IMR-90 (cell line): ENCODE measurements at regions not wholly inside any gene's neighbourhood (a gene's known extent, or its start where the extent isn't known, plus 50 kb on each side); places are given as distances from the start of the nearest gene placed in this dataset.

Source experiments
- ATAC-seq: fragments of 200-7000 bp; cut with Tn5 transposase; 2 replicates; pipeline ENCODE4 v1.9.1; 2020; ENCODE audit warnings: low read depth, mild to moderate bottlenecking, moderate library complexity
- BruUV-seq: library from RNA; stranded (reverse); fragments of 400-500 nt; replicated peaks from 2 replicates; lab custom pipeline; 2021; lab: Mats Ljungman, UMichigan
- CTCF ChIA-PET: fragments of 300-600 bp; formaldehyde crosslinking; extraction: SDS; loops from one replicate; lab custom pipeline; 2021; ENCODE audit warnings: antibody characterized with exemption; lab: Yijun Ruan, JAX
- POLR2A ChIA-PET: fragments of 300-600 bp; sonication (Branson Sonifier 250); formaldehyde crosslinking; loops from one replicate; lab custom pipeline; 2022; ENCODE audit warnings: antibody characterized with exemption; ENCODE audit not compliant: unreplicated experiment; lab: Charles Lee
- DNase-seq: peaks from one replicate; pipeline ENCODE4 v3.0.0; 2013
- H2AFZ ChIP-seq: replicated peaks from 2 replicates; pipeline ENCODE3; 2013; ENCODE audit warnings: low read length, mild to moderate bottlenecking; ENCODE audit not compliant: poor library complexity
- H2AK5ac ChIP-seq: 2 replicates; pipeline ENCODE4 v1.6.1; 2013; ENCODE audit warnings: low read depth, low read length, inconsistent platforms
- H2AK9ac ChIP-seq: replicated peaks from 2 replicates; pipeline ENCODE3; 2013; ENCODE audit warnings: mild to moderate bottlenecking, low read depth, low read length, moderate library complexity; ENCODE audit not compliant: poor library complexity
- H2BK120ac ChIP-seq: 2 replicates; pipeline ENCODE4 v1.6.1; 2013; ENCODE audit warnings: low read depth, low read length, inconsistent platforms
- H2BK15ac ChIP-seq: 3 replicates; pipeline ENCODE4 v1.6.1; 2013; ENCODE audit warnings: low read depth, low read length, inconsistent platforms
- H2BK20ac ChIP-seq: 2 replicates; pipeline ENCODE4 v1.6.1; 2013; ENCODE audit warnings: low read depth, mild to moderate bottlenecking, inconsistent platforms, low read length, moderate library complexity
- H2BK5ac ChIP-seq: 2 replicates; pipeline ENCODE4 v1.6.1; 2013; ENCODE audit warnings: mild to moderate bottlenecking, low read depth, low read length, inconsistent platforms; ENCODE audit not compliant: poor library complexity, severe bottlenecking
- H3K14ac ChIP-seq: replicated peaks from 2 replicates; pipeline ENCODE4 v1.6.1; 2013; ENCODE audit warnings: low read depth, low read length, inconsistent platforms
- H3K18ac ChIP-seq: 2 replicates; pipeline ENCODE4 v1.6.1; 2013; ENCODE audit warnings: low read depth, low read length, control low read depth
- H3K23ac ChIP-seq: 2 replicates; pipeline ENCODE4 v1.6.1; 2013; ENCODE audit warnings: low read depth, low read length, inconsistent platforms
- H3K27ac ChIP-seq: 2 replicates; pipeline ENCODE4 v1.5.1; 2013; ENCODE audit warnings: mild to moderate bottlenecking, control low read depth, low read length; ENCODE audit not compliant: insufficient read depth
- H3K27me3 ChIP-seq: 2 replicates; pipeline ENCODE4 v1.6.1; 2013; ENCODE audit warnings: low read length; ENCODE audit not compliant: control insufficient read depth, insufficient read depth
- H3K36me3 ChIP-seq: 2 replicates; pipeline ENCODE4 v1.6.1; 2013; ENCODE audit warnings: low read length, mixed read lengths; ENCODE audit not compliant: control insufficient read depth, insufficient read depth
- H3K4ac ChIP-seq: 2 replicates; pipeline ENCODE4 v1.6.1; 2013; ENCODE audit warnings: low read depth, low read length, inconsistent platforms
- H3K4me1 ChIP-seq: 2 replicates; pipeline ENCODE4 v1.6.1; 2013; ENCODE audit warnings: low read length, mixed read lengths; ENCODE audit not compliant: control insufficient read depth, insufficient read depth
- H3K4me2 ChIP-seq: 2 replicates; pipeline ENCODE4 v1.6.1; 2013; ENCODE audit warnings: low read depth, mild to moderate bottlenecking, control low read depth, low read length, moderate library complexity
- H3K4me3 ChIP-seq: 2 replicates; pipeline ENCODE4 v1.5.1; 2013; ENCODE audit warnings: low read depth, mild to moderate bottlenecking, control low read depth, low read length, moderate library complexity; ENCODE audit not compliant: insufficient read depth
- H3K56ac ChIP-seq: 2 replicates; pipeline ENCODE4 v1.6.1; 2013; ENCODE audit warnings: low read length, inconsistent platforms; ENCODE audit not compliant: insufficient read depth; ENCODE audit errors: extremely low read depth
- H3K79me1 ChIP-seq, 2 experiments: 2 replicates each; pipeline ENCODE4 v1.6.1; 2013; ENCODE audit warnings: low read length in 2 of 2, inconsistent platforms in 1 of 2, low read depth in 1 of 2
- H3K9ac ChIP-seq: 2 replicates; pipeline ENCODE4 v1.6.1; 2013; ENCODE audit warnings: low read depth, low read length, control low read depth
- H3K9me1 ChIP-seq: 2 replicates; pipeline ENCODE4 v1.6.1; 2013; ENCODE audit warnings: low read length, inconsistent platforms; ENCODE audit not compliant: insufficient read depth
- H3K9me3 ChIP-seq: 2 replicates; pipeline ENCODE4 v1.6.1; 2013; ENCODE audit warnings: low read length; ENCODE audit not compliant: control insufficient read depth, insufficient read depth
- H4K20me1 ChIP-seq: 2 replicates; pipeline ENCODE4 v1.6.1; 2013; ENCODE audit warnings: low read length, inconsistent platforms; ENCODE audit not compliant: insufficient read depth
- H4K5ac ChIP-seq: 2 replicates; pipeline ENCODE4 v1.6.1; 2013; ENCODE audit warnings: mild to moderate bottlenecking, low read depth, low read length, control low read depth
- H4K8ac ChIP-seq, 2 experiments: 2 replicates each; pipeline ENCODE4 v1.6.1; 2013; ENCODE audit warnings: low read depth in 2 of 2, low read length in 2 of 2, control low read depth in 1 of 2, inconsistent platforms in 1 of 2
- H4K91ac ChIP-seq: 2 replicates; pipeline ENCODE4 v1.6.1; 2013; ENCODE audit warnings: low read depth, low read length, inconsistent platforms; ENCODE audit not compliant: insufficient read depth
- CEBPB ChIP-seq: IDR thresholded peaks from 2 replicates; pipeline ENCODE4 v1.6.1; 2012; ENCODE audit warnings: low read depth, low read length, improper control_type of control experiment
- CTCF ChIP-seq: conservative IDR thresholded peaks from 2 replicates; pipeline ENCODE4 v1.5.1; 2012; ENCODE audit warnings: mild to moderate bottlenecking, low read depth, low read length, improper control_type of control experiment
- FOS ChIP-seq: fragments of 150-350 bp; IDR thresholded peaks from 2 replicates; pipeline ENCODE4 v1.6.1; 2016; ENCODE audit warnings: low read depth, low read length
- MAZ ChIP-seq: IDR thresholded peaks from 2 replicates; pipeline ENCODE4 v1.6.1; 2012; ENCODE audit warnings: low read depth, mild to moderate bottlenecking, low read length, improper control_type of control experiment, moderate library complexity, borderline replicate concordance
- MXI1 ChIP-seq: IDR thresholded peaks from 2 replicates; pipeline ENCODE4 v1.6.1; 2012; ENCODE audit warnings: low read depth, mild to moderate bottlenecking, low read length, moderate library complexity, borderline replicate concordance
- POLR2A ChIP-seq: IDR thresholded peaks from 2 replicates; pipeline ENCODE4 v1.6.1; 2012; ENCODE audit warnings: mild to moderate bottlenecking, low read depth, low read length
- RAD21 ChIP-seq: IDR thresholded peaks from 2 replicates; pipeline ENCODE4 v1.6.1; 2012; ENCODE audit warnings: low read length, improper control_type of control experiment
- RCOR1 ChIP-seq: IDR thresholded peaks from 2 replicates; pipeline ENCODE4 v1.6.1; 2012; ENCODE audit warnings: mild to moderate bottlenecking, low read length, improper control_type of control experiment; ENCODE audit not compliant: insufficient replicate concordance
- RFX5 ChIP-seq: IDR thresholded peaks from 2 replicates; pipeline ENCODE4 v1.8.0; 2012; ENCODE audit warnings: low read depth, mild to moderate bottlenecking, low read length, moderate library complexity
- SMC3 ChIP-seq: fragments of 150-350 bp; IDR thresholded peaks from 2 replicates; pipeline ENCODE4 v1.6.1; 2016; ENCODE audit warnings: low read depth, mild to moderate bottlenecking, antibody characterized with exemption, low read length, moderate library complexity
- WGBS, 2 experiments: methylation state at CpG; one replicate each; pipeline versions ENCODE4 v1.1.5 to v1.1.7; 2013; ENCODE audit warnings: missing lambda C conversion rate in 2 of 2; ENCODE audit not compliant: insufficient read length in 1 of 2; ENCODE audit errors: extremely low coverage in 2 of 2; 5-methylcytosine and 5-hydroxymethylcytosine counted together
- dilution Hi-C: fragments of 300-500 bp; cut with HindIII; formaldehyde crosslinking; loops from one replicate; pipeline ENCODE4 v1.14.3; 2018; ENCODE audit warnings: low sequenced_read_pairs; ENCODE audit not compliant: unreplicated experiment
- in situ Hi-C: fragments of 300-500 bp; cut with MboI; formaldehyde crosslinking; loops from 3 replicates; pipeline ENCODE4 v1.14.3; 2019; ENCODE audit warnings: low sequenced_read_pairs, inconsistent platforms, mixed read lengths
- intact Hi-C: fragments of 100-400 bp; cut with micrococcal nuclease; formaldehyde crosslinking; loops from 2 replicates; pipeline ENCODE4 v1.10.0; 2022
- TF ChIP-seq, protein P1 (sequence below): fragments of 150-350 bp; IDR thresholded peaks from 2 replicates; pipeline ENCODE4 v1.6.1; 2016; ENCODE audit warnings: low read depth, mild to moderate bottlenecking, low read length, moderate library complexity, borderline replicate concordance

- Histone ChIP-seq H2BK5ac (no peak overlapping the region), H2BK20ac (0 out of 2 replicates have a peak overlapping the region, but pooled peaks have one; percentile 18), H3K18ac (no peak overlapping the region), H3K4me1 (peaks cover 10% of the 10 kb centered on the region), H2AK5ac (0 out of 2 replicates have a peak overlapping the region, but pooled peaks have one; percentile 2), H4K91ac (no peak overlapping the region), H3K9me1 (peaks cover 9% of the 10 kb centered on the region), H3K9ac (no peak overlapping the region), H3K56ac (no peak overlapping the region), H3K36me3 (no peaks in the 10 kb centered on the region), H3K27me3 (0 out of 2 replicates have a peak, but pooled peaks cover 2% of the 10 kb centered on the region), H2AFZ (peak overlapping the region; percentile 41), H3K9me3 (peaks cover 3% of the 10 kb centered on the region; the same call in 1 of the 2 replicates), H2BK15ac (no peak overlapping the region), H3K14ac (no peak overlapping the region; the same call in 1 of the 2 replicates), H3K4me3 (no peak overlapping the region), H3K79me1 (no peaks in the 10 kb centered on the region), H3K27ac (no peak overlapping the region), H4K20me1 (no peaks in the 10 kb centered on the region), H3K4ac (peak overlapping the region; percentile 13; the same call in 1 of the 2 replicates), H4K5ac (no peak overlapping the region), H3K23ac (no peak overlapping the region), H2BK120ac (0 out of 2 replicates have a peak overlapping the region, but pooled peaks have one; percentile 8), H3K4me2 (no peak overlapping the region), H2AK9ac (no peak overlapping the region), H4K8ac (no peak overlapping the region)
- TF ChIP-seq RCOR1 = no peak
- no peak for TF ChIP-seq POLR2A
- no peak for TF ChIP-seq SMC3
- TF ChIP-seq RAD21 = no peak
- TF ChIP-seq MAZ = no peak
- TF ChIP-seq RFX5 = no peak
- TF ChIP-seq CTCF = no peak
- TF ChIP-seq, protein P1, sequence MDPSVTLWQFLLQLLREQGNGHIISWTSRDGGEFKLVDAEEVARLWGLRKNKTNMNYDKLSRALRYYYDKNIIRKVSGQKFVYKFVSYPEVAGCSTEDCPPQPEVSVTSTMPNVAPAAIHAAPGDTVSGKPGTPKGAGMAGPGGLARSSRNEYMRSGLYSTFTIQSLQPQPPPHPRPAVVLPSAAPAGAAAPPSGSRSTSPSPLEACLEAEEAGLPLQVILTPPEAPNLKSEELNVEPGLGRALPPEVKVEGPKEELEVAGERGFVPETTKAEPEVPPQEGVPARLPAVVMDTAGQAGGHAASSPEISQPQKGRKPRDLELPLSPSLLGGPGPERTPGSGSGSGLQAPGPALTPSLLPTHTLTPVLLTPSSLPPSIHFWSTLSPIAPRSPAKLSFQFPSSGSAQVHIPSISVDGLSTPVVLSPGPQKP = no peak
- no peak for TF ChIP-seq CEBPB
- no peak for TF ChIP-seq MXI1
- no peak for TF ChIP-seq FOS
- no peak for DNase-seq
- BruUV-seq = no TSS peak
- ChIA-PET POLR2A (no interaction called here), CTCF (no interaction called here)
- dilution Hi-C loops (no loop called here), intact Hi-C loops (no loop called here), in situ Hi-C loops (no loop called here)
- ATAC-seq = no peak
- 66% methylated on average over 4 of the region's 7 CpGs; no CpG with 5 or more reads in 1 of the 2 experiments for WGBS, 2 experiments
Observed at GRCh38 chr7:101725921-101726320, 91.5 kb upstream of the CUX1 start.
